ENCODE measurements at regions not wholly inside any gene's neighbourhood (a gene's known extent, or its start where the extent isn't known, plus 50 kb on each side); places are given as distances from the start of the nearest gene placed in this dataset.
A peak's percentile ranks its signal among the peaks of the same experiment; 100 is the strongest.

- H3K4me3 ChIP-seq (ENCODE audit: low read length): no peak overlapping the region
- no peak for TF ChIP-seq CTCF (IDR thresholded peaks at IDR 0.05; ENCODE audit: insufficient read depth, low read depth, low read length, missing control alignments)
- peak; percentile 67 for DNase-seq (ENCODE audit: low read depth)
These were observed 119.8 kb upstream of the CPM start for GRCh38 chr12:69052613-69053408.

GRCh38 chr12:69054343-69055056, 121.5 kb upstream of the CPM start:
- no peak for DNase-seq (ENCODE audit: low read depth)
- no peak overlapping the region for H3K4me3 ChIP-seq (ENCODE audit: low read length)
- no peak for TF ChIP-seq CTCF (IDR thresholded peaks at IDR 0.05; ENCODE audit: insufficient read depth, low read depth, low read length, missing control alignments)

GRCh38 chr12:69055280-69055679, 122.3 kb upstream of the CPM start:
- no peak for TF ChIP-seq CTCF (IDR thresholded peaks at IDR 0.05; ENCODE audit: insufficient read depth, low read depth, low read length, missing control alignments)
- no peak overlapping the region for H3K4me3 ChIP-seq (ENCODE audit: low read length)
- DNase-seq (ENCODE audit: low read depth): no peak

GRCh38 chr12:69055706-69056105, 122.7 kb upstream of the CPM start:
- no peak for TF ChIP-seq CTCF (IDR thresholded peaks at IDR 0.05; ENCODE audit: insufficient read depth, low read depth, low read length, missing control alignments)
- no peak for DNase-seq (ENCODE audit: low read depth)
- H3K4me3 ChIP-seq (ENCODE audit: low read length): no peak overlapping the region

- no peak overlapping the region for H3K4me3 ChIP-seq (ENCODE audit: low read length)
- peak; percentile 37 for DNase-seq (ENCODE audit: low read depth)
- TF ChIP-seq CTCF (IDR thresholded peaks at IDR 0.05; ENCODE audit: insufficient read depth, low read depth, low read length, missing control alignments): no peak
These were observed 124.0 kb upstream of the CPM start for GRCh38 chr12:69056743-69057515.

- no peak for DNase-seq (ENCODE audit: low read depth)
- no peak for TF ChIP-seq CTCF (IDR thresholded peaks at IDR 0.05; ENCODE audit: insufficient read depth, low read depth, low read length, missing control alignments)
- H3K4me3 ChIP-seq (ENCODE audit: low read length): no peak overlapping the region
These were observed 124.8 kb upstream of the CPM start for GRCh38 chr12:69057742-69058141.

Measured in epithelial cell of esophagus (primary cell).